ENCODE measurements at regions not wholly inside any gene's neighbourhood (a gene's known extent, or its start where the extent isn't known, plus 50 kb on each side); places are given as distances from the start of the nearest gene placed in this dataset.

DNA sequence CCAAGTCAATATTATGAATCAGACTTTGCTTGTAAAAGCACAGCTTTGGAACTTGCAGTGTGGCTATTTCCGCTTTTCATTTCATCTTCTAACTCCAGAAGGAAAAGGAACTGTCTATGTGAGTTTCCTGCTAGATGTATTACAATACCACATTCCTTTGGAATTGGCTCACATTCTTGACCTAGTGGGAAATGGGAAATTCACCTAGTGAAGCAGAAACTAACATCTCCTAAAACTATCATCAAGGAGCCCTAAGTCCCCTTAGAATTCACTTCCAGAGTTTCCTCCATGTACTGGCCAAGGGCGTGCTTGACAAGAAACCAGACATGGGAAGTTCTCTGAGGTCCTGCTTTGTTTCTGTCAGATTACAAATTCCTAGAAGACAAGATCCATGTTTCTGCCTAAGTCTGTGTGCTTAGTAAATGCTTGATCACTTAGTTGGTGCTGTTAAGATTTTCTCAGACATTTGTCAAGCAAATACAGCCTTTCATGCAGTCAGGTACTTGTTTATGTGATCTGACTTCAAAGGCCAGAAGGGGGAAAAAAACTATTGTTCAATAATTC is 275.7 kb upstream of the FN1 start:
- TF ChIP-seq, protein P1, sequence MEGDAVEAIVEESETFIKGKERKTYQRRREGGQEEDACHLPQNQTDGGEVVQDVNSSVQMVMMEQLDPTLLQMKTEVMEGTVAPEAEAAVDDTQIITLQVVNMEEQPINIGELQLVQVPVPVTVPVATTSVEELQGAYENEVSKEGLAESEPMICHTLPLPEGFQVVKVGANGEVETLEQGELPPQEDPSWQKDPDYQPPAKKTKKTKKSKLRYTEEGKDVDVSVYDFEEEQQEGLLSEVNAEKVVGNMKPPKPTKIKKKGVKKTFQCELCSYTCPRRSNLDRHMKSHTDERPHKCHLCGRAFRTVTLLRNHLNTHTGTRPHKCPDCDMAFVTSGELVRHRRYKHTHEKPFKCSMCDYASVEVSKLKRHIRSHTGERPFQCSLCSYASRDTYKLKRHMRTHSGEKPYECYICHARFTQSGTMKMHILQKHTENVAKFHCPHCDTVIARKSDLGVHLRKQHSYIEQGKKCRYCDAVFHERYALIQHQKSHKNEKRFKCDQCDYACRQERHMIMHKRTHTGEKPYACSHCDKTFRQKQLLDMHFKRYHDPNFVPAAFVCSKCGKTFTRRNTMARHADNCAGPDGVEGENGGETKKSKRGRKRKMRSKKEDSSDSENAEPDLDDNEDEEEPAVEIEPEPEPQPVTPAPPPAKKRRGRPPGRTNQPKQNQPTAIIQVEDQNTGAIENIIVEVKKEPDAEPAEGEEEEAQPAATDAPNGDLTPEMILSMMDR (IDR thresholded peaks at IDR 0.05), result no peak
- TF ChIP-seq POLR2AphosphoS5 (IDR thresholded peaks at IDR 0.05), result no peak
